ENCODE measurements at regions not wholly inside any gene's neighbourhood (a gene's known extent, or its start where the extent isn't known, plus 50 kb on each side); places are given as distances from the start of the nearest gene placed in this dataset.

DNA sequence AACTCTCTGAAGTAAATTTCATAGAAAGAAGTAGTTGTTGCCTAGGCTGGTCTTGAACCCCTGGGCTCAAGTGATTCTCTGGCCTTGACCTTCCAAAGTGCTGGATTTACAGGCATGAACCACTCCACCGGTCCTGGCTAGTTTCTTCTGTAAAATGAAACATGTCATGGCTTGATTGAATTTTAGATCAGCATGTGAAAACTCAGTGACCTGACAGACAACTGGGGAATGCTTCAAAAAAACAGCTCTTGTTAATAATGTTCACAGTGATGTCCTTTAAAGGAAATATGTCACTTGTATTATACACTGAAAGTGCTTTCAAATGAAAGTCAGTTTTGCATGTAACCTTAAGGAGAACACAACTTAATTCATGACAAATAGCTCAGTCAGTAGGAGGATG, 118.2 kb downstream of the KLF5 start:
- TF ChIP-seq, protein P1, sequence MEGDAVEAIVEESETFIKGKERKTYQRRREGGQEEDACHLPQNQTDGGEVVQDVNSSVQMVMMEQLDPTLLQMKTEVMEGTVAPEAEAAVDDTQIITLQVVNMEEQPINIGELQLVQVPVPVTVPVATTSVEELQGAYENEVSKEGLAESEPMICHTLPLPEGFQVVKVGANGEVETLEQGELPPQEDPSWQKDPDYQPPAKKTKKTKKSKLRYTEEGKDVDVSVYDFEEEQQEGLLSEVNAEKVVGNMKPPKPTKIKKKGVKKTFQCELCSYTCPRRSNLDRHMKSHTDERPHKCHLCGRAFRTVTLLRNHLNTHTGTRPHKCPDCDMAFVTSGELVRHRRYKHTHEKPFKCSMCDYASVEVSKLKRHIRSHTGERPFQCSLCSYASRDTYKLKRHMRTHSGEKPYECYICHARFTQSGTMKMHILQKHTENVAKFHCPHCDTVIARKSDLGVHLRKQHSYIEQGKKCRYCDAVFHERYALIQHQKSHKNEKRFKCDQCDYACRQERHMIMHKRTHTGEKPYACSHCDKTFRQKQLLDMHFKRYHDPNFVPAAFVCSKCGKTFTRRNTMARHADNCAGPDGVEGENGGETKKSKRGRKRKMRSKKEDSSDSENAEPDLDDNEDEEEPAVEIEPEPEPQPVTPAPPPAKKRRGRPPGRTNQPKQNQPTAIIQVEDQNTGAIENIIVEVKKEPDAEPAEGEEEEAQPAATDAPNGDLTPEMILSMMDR (IDR thresholded peaks at IDR 0.05): no peak
- TF ChIP-seq POLR2A (IDR thresholded peaks at IDR 0.05): no peak

All from ovary (tissue), 3 donors.